ENCODE measurements at regions not wholly inside any gene's neighbourhood (a gene's known extent, or its start where the extent isn't known, plus 50 kb on each side); places are given as distances from the start of the nearest gene placed in this dataset.

GRCh38 chr4:182082910-182083309 is 160.3 kb upstream of the TENM3 start:
- Mint-ChIP-seq H3K27me3 (no peaks in the 10 kb centered on the region), H3K4me1 (no peaks in the 10 kb centered on the region), H3K27ac (no peak overlapping the region), H3K4me3 (no peak overlapping the region), H3K36me3 (no peaks in the 10 kb centered on the region), H3K9me3 (peaks cover 0 to 10% (median 4%) of the 10 kb centered on the region in 7 donors)
- Histone ChIP-seq H3K27me3 (ENCODE audit: control insufficient read depth, insufficient read depth, low read length) (no peaks in the 10 kb centered on the region), H3K4me1 (ENCODE audit: control insufficient read depth, insufficient read depth, low read length, poor library complexity, severe bottlenecking) (no peaks in the 10 kb centered on the region), H3K27ac (ENCODE audit: insufficient read depth, low read length, poor library complexity, severe bottlenecking) (no peak overlapping the region), H3K9me3 (ENCODE audit: control insufficient read depth in 2 of 2, low read length in 2 of 2) (no peaks in the 10 kb centered on the region), H3K4me3 (ENCODE audit: low read depth, low read length) (no peak overlapping the region), H3K36me3 (ENCODE audit: control insufficient read depth, insufficient read depth, low read length) (no peaks in the 10 kb centered on the region)
- DNase-seq (no peak), ATAC-seq (ENCODE audit: low read depth in 2 of 2) (no peak)

DNA sequence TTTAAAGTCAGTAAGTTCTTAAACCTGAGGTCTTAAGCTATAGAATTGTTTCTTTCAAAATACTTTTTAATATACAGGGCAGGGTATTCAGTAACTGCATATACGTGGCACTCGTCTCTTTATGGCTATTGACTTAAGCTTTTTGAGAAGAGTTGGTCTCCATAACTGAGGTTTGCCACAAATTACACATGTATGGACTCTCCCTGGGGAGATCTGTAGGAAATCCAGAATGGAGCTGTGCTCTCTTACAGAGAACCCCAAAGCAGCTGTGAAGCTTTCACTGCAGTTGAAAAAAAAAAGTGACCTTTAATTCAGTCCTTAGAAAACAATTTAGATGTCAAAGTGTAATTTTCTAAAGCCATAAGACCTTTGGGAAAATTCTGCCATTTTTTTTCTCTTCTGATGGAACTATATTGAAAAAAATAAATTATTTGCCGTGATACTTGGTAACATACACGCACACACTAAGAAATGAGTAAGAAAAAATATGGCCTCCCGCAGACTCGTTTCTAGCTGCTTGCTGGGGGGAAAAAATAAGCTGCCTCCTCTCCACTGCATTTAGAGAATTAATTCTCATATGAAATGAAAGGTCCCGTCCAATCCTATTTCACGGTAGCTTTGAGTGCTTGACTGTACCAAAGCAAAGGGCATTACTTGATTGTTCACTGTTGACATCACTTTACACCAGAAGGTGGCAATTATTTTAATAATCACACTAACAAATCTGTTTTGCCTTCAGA is 159.4 kb upstream of the TENM3 start:
- peaks cover 0 to 6% (median 1%) of the 10 kb centered on the region in 7 donors for H3K9me3 Mint-ChIP-seq

GRCh38 chr4:182085051-182085480 is 158.1 kb upstream of the TENM3 start:
- H3K27ac Mint-ChIP-seq = no peak overlapping the region
- no peaks in the 10 kb centered on the region for H3K27me3 Mint-ChIP-seq
- H3K9me3 Mint-ChIP-seq = peaks cover 0 to 5% (median 1%) of the 10 kb centered on the region in 7 donors
- Histone ChIP-seq H3K4me3 (ENCODE audit: low read depth, low read length) (no peak overlapping the region), H3K4me1 (ENCODE audit: control insufficient read depth, insufficient read depth, low read length, poor library complexity, severe bottlenecking) (no peaks in the 10 kb centered on the region), H3K27ac (ENCODE audit: insufficient read depth, low read length, poor library complexity, severe bottlenecking) (no peak overlapping the region), H3K27me3 (ENCODE audit: control insufficient read depth, insufficient read depth, low read length) (no peaks in the 10 kb centered on the region), H3K36me3 (ENCODE audit: control insufficient read depth, insufficient read depth, low read length) (no peaks in the 10 kb centered on the region), H3K9me3 (ENCODE audit: control insufficient read depth in 2 of 2, low read length in 2 of 2) (no peaks in the 10 kb centered on the region)
- DNase-seq (no peak), ATAC-seq (ENCODE audit: low read depth in 2 of 2) (no peak)
- no peak overlapping the region for H3K4me3 Mint-ChIP-seq
- no peaks in the 10 kb centered on the region for H3K4me1 Mint-ChIP-seq
- no peaks in the 10 kb centered on the region for H3K36me3 Mint-ChIP-seq

More for the DNA sequence above, 159.4 kb upstream of the TENM3 start:
- no peak for DNase-seq
- Mint-ChIP-seq H3K27ac (no peak overlapping the region), H3K4me3 (no peak overlapping the region), H3K36me3 (no peaks in the 10 kb centered on the region), H3K4me1 (no peaks in the 10 kb centered on the region), H3K27me3 (no peaks in the 10 kb centered on the region)
- Histone ChIP-seq H3K36me3 (ENCODE audit: control insufficient read depth, insufficient read depth, low read length) (no peaks in the 10 kb centered on the region), H3K4me3 (ENCODE audit: low read depth, low read length) (no peak overlapping the region), H3K27me3 (ENCODE audit: control insufficient read depth, insufficient read depth, low read length) (no peaks in the 10 kb centered on the region), H3K27ac (ENCODE audit: insufficient read depth, low read length, poor library complexity, severe bottlenecking) (no peak overlapping the region), H3K9me3 (ENCODE audit: control insufficient read depth in 2 of 2, low read length in 2 of 2) (no peaks in the 10 kb centered on the region), H3K4me1 (ENCODE audit: control insufficient read depth, insufficient read depth, low read length, poor library complexity, severe bottlenecking) (no peaks in the 10 kb centered on the region)
- ATAC-seq (ENCODE audit: low read depth in 2 of 2) = no peak

- Histone ChIP-seq H3K4me1 (ENCODE audit: control insufficient read depth, insufficient read depth, low read length, poor library complexity, severe bottlenecking) (no peaks in the 10 kb centered on the region), H3K27me3 (ENCODE audit: control insufficient read depth, insufficient read depth, low read length) (no peaks in the 10 kb centered on the region), H3K27ac (ENCODE audit: insufficient read depth, low read length, poor library complexity, severe bottlenecking) (no peak overlapping the region), H3K36me3 (ENCODE audit: control insufficient read depth, insufficient read depth, low read length) (no peaks in the 10 kb centered on the region), H3K4me3 (ENCODE audit: low read depth, low read length) (no peak overlapping the region), H3K9me3 (ENCODE audit: control insufficient read depth in 2 of 2, low read length in 2 of 2) (no peaks in the 10 kb centered on the region)
- H3K4me3 Mint-ChIP-seq = no peak overlapping the region
- H3K9me3 Mint-ChIP-seq = peaks cover 0 to 11% (median 5%) of the 10 kb centered on the region in 7 donors
- ATAC-seq (ENCODE audit: low read depth in 2 of 2) (no peak), DNase-seq (no peak)
- H3K27ac Mint-ChIP-seq = no peak overlapping the region
- H3K4me1 Mint-ChIP-seq = no peaks in the 10 kb centered on the region
- H3K36me3 Mint-ChIP-seq = no peaks in the 10 kb centered on the region
- no peaks in the 10 kb centered on the region for H3K27me3 Mint-ChIP-seq
Measured at GRCh38 chr4:182089326-182089725, 153.9 kb upstream of the TENM3 start.

DNA sequence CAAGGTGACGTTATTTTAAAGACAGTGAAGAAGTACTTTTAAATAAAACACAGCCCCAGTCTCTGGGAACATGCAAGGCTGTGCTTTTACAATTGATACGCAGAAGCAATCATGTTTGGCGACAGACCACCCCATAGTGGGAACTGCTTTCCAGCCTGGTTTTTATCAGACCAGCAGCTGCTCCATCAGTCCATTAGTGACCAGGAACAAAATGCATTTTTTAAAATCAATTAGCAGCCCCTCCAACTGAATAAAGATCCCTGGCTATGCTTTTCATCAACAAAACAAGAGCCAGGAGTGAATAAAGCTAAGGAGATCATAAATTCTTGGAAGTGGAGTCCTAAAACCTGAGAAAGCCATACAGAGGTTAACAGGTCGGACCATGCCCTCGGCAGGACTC is 153.0 kb upstream of the TENM3 start:
- H3K27me3 Mint-ChIP-seq = no peaks in the 10 kb centered on the region
- Histone ChIP-seq H3K4me1 (ENCODE audit: control insufficient read depth, insufficient read depth, low read length, poor library complexity, severe bottlenecking) (no peaks in the 10 kb centered on the region), H3K9me3 (ENCODE audit: control insufficient read depth in 2 of 2, low read length in 2 of 2) (no peaks in the 10 kb centered on the region), H3K27ac (ENCODE audit: insufficient read depth, low read length, poor library complexity, severe bottlenecking) (no peak overlapping the region), H3K27me3 (ENCODE audit: control insufficient read depth, insufficient read depth, low read length) (no peaks in the 10 kb centered on the region), H3K36me3 (ENCODE audit: control insufficient read depth, insufficient read depth, low read length) (no peaks in the 10 kb centered on the region), H3K4me3 (ENCODE audit: low read depth, low read length) (no peak overlapping the region)
- no peak overlapping the region for H3K4me3 Mint-ChIP-seq
- no peaks in the 10 kb centered on the region for H3K4me1 Mint-ChIP-seq
- H3K27ac Mint-ChIP-seq = no peak overlapping the region
- no peak for DNase-seq
- H3K9me3 Mint-ChIP-seq = peaks cover 0 to 11% (median 5%) of the 10 kb centered on the region in 7 donors
- H3K36me3 Mint-ChIP-seq = no peaks in the 10 kb centered on the region
- no peak for ATAC-seq (ENCODE audit: low read depth in 2 of 2)

- no peaks in the 10 kb centered on the region for H3K4me1 Mint-ChIP-seq
- ATAC-seq (ENCODE audit: low read depth in 2 of 2) = no peak
Measured at GRCh38 chr4:182091128-182091527, 152.1 kb upstream of the TENM3 start.

GRCh38 chr4:182093431-182093831 is 149.8 kb upstream of the TENM3 start:
- Histone ChIP-seq H3K27me3 (ENCODE audit: control insufficient read depth, insufficient read depth, low read length) (no peaks in the 10 kb centered on the region), H3K36me3 (ENCODE audit: control insufficient read depth, insufficient read depth, low read length) (no peaks in the 10 kb centered on the region), H3K4me1 (ENCODE audit: control insufficient read depth, insufficient read depth, low read length, poor library complexity, severe bottlenecking) (no peaks in the 10 kb centered on the region), H3K9me3 (ENCODE audit: control insufficient read depth in 2 of 2, low read length in 2 of 2) (peaks cover 0 to under 1% of the 10 kb centered on the region in 2 experiments), H3K4me3 (ENCODE audit: low read depth, low read length) (no peak overlapping the region), H3K27ac (ENCODE audit: insufficient read depth, low read length, poor library complexity, severe bottlenecking) (no peak overlapping the region)
- Mint-ChIP-seq H3K4me3 (no peak overlapping the region), H3K9me3 (peaks cover 0 to 15% (median 6%) of the 10 kb centered on the region in 7 donors), H3K27me3 (no peaks in the 10 kb centered on the region), H3K4me1 (no peaks in the 10 kb centered on the region), H3K36me3 (no peaks in the 10 kb centered on the region), H3K27ac (peak overlapping the region in 1 of 3 donors; percentile 39)
- DNase-seq (no peak), ATAC-seq (ENCODE audit: low read depth in 2 of 2) (no peak)

More at GRCh38 chr4:182091128-182091527, 152.1 kb upstream of the TENM3 start:
- no peak overlapping the region for H3K4me3 Mint-ChIP-seq
- no peak overlapping the region for H3K27ac Mint-ChIP-seq
- H3K36me3 Mint-ChIP-seq = no peaks in the 10 kb centered on the region
- Histone ChIP-seq H3K9me3 (ENCODE audit: control insufficient read depth in 2 of 2, low read length in 2 of 2) (no peaks in the 10 kb centered on the region), H3K4me3 (ENCODE audit: low read depth, low read length) (no peak overlapping the region), H3K36me3 (ENCODE audit: control insufficient read depth, insufficient read depth, low read length) (no peaks in the 10 kb centered on the region), H3K27ac (ENCODE audit: insufficient read depth, low read length, poor library complexity, severe bottlenecking) (no peak overlapping the region), H3K4me1 (ENCODE audit: control insufficient read depth, insufficient read depth, low read length, poor library complexity, severe bottlenecking) (no peaks in the 10 kb centered on the region), H3K27me3 (ENCODE audit: control insufficient read depth, insufficient read depth, low read length) (no peaks in the 10 kb centered on the region)
- no peaks in the 10 kb centered on the region for H3K27me3 Mint-ChIP-seq
- no peak for DNase-seq
- peaks cover 0 to 11% (median 4%) of the 10 kb centered on the region in 7 donors for H3K9me3 Mint-ChIP-seq

GRCh38 chr4:182093935-182094334 is 149.3 kb upstream of the TENM3 start:
- peaks cover 0 to 17% (median 6%) of the 10 kb centered on the region in 7 donors for H3K9me3 Mint-ChIP-seq
- H3K4me1 Mint-ChIP-seq = no peaks in the 10 kb centered on the region
- no peak overlapping the region for H3K27ac Mint-ChIP-seq
- Histone ChIP-seq H3K9me3 (ENCODE audit: control insufficient read depth in 2 of 2, low read length in 2 of 2) (peaks cover 0 to 3% of the 10 kb centered on the region in 2 experiments), H3K4me3 (ENCODE audit: low read depth, low read length) (no peak overlapping the region), H3K27ac (ENCODE audit: insufficient read depth, low read length, poor library complexity, severe bottlenecking) (no peak overlapping the region), H3K4me1 (ENCODE audit: control insufficient read depth, insufficient read depth, low read length, poor library complexity, severe bottlenecking) (no peaks in the 10 kb centered on the region), H3K36me3 (ENCODE audit: control insufficient read depth, insufficient read depth, low read length) (no peaks in the 10 kb centered on the region), H3K27me3 (ENCODE audit: control insufficient read depth, insufficient read depth, low read length) (no peaks in the 10 kb centered on the region)
- H3K4me3 Mint-ChIP-seq = no peak overlapping the region
- no peaks in the 10 kb centered on the region for H3K36me3 Mint-ChIP-seq
- DNase-seq (no peak), ATAC-seq (ENCODE audit: low read depth in 2 of 2) (no peak)
- no peaks in the 10 kb centered on the region for H3K27me3 Mint-ChIP-seq
